ENCODE measurements at regions not wholly inside any gene's neighbourhood (a gene's known extent, or its start where the extent isn't known, plus 50 kb on each side); places are given as distances from the start of the nearest gene placed in this dataset.

DNA sequence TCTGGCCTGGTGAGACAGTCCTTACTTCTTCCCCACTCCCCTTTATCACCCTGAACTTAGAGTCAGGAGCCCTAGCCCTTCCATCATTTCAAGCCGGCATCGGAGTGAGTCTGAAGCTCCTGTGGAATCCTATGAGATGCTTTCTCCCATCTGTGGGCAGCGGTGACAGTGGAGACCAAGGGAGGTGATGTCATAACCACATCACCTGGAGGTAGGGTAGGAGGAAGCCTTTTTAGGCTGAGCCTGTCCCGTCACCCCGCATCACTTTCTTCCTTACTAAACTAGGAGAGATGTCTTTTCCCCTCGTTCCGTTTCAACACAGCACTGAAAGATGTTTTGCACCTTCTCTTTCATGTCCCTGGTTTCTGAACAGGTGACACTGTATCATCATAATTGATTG lies 124.1 kb upstream of the WWC1 start:
- DNase-seq (ENCODE audit: low read depth in 2 of 3, low spot score in 2 of 3) = no peak

DNA sequence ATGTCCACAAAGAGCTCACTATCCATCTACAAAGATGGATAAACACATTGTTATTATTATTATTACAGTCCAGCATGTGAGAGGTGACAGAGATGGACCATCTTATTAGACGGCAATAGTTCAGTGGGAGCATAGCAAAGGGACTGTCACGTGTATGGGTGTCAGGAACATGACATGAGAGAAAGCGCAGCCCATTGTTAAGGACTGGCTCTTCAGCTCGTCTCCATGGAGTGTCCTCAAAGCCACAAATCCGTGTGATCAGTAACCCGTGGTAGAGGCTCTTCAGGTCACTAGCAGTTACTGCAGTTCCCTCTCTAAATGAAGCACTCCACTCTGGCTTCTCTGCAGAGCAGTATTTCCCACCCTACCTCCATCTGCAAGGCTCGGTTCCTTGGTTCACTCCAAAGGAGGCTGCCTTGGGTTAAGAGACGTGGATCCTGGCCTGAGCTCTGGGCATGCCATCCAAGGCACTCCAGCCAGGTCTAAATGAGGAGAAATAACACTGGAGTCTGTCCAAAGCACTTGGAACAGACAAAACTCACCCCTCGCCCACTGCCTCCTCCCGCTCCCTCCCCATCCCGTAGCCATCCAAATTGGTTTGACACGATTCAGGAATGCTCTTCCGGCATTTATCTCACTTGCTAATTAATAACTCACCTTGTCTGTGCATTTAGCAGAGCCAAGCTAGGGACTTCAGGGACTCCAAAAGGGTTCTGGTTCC lies 122.3 kb upstream of the WWC1 start:
- no peak for DNase-seq (ENCODE audit: low read depth in 2 of 3, low spot score in 2 of 3)

DNA sequence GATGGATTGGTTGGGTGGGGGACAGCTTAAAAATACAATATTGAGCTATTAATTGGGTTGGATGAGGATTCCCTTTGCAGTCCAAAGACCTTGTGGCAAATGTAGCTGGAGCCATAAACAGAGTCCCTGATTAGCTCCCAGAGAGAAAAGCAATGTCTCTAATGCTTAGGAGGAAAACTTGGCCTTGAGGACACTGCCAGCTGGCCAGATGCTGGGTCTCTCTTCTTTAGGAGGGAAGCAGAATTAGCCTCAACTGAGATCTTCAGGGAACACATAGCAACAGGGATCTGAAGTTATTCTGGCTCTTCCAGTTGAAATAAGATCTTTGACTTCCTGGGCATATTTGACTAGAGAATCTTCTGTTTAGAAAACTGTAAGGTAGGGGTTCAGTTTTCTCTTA lies 121.7 kb upstream of the WWC1 start:
- no peak for DNase-seq (ENCODE audit: low read depth in 2 of 3, low spot score in 2 of 3)

DNA sequence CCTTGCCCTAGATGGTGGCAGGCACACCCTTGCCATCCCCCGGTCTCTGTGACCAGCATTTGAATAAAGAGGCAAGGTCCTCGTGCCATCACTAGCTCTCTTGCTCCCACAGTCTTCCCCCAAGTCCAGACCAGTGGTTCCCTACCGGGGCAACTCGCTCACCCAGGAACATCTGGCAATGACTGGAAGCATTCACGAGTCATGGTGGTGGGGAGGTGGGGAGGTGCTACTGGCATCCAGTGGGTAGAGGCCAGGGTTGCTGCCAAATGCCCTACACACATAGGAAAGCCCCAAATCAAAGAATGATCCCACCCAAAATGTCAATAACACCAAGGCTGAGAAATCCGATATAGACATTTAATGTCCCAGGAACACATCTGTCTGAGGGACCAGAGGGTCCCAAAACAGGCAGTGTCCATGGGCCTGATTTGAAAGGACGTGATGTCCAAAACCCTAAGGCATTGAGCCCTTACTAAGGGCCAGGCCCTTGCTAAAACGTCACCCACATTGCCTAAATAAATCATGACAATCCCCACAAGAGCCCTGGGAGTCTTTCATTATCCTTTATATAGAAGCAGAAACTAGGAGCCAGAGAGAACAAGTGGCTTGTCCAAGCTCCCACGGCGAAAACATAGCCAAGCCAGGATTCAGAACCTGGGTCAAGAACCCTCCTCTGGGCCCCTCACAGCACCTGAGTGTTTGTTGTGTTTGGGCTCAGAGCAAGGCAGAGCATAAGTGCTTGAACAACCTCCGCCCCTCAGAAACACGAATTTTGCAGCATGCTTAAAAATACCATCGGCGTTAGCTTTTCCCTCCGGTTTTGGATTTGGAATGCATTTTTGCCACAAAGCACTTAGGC lies 119.3 kb upstream of the WWC1 start:
- no peak for DNase-seq (ENCODE audit: low read depth in 2 of 3, low spot score in 2 of 3)

DNA sequence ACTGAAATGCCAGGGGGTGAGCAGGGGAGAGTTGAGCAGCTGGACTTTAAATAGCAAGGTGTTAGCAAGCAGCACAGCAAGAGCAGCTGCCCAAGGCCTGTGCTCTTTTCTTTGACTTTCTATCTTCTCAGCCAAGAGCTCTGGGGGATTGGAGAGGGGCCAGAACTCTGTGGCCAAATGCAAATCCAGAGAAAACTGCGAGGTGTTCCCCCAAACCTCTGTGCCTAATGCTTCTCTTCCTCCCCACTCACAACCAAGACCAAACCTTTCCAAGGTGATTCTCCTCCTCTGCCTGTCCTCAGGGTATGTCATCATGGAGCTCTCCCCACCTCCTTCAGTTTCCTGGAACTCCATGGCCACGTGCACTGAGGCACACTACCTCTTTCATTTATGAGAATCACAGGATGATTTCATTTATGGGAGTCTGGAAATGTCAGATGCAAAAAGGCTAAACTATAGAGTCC lies 118.7 kb upstream of the WWC1 start:
- DNase-seq (ENCODE audit: low read depth in 2 of 3, low spot score in 2 of 3) = no peak

DNA sequence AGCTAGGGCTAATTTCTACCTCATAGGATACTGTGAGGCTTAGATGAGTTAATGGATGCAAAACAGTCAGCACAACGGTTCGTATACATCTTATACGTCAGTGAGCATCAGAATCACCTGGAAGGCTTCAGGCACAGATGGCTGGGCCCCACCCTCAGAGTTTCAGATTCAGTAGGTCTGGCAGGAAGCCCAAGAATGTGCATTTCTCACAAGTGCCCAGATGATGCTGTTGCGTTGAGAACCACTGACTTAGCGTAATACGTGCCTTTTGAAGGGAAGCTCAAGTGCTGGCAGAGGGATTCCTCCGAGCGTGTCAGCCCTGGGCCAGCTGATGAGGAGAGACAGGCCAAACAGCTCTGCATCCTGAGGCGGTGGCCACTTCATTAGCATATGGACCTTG lies 117.1 kb upstream of the WWC1 start:
- DNase-seq (ENCODE audit: low read depth in 2 of 3, low spot score in 2 of 3) = no peak

DNA sequence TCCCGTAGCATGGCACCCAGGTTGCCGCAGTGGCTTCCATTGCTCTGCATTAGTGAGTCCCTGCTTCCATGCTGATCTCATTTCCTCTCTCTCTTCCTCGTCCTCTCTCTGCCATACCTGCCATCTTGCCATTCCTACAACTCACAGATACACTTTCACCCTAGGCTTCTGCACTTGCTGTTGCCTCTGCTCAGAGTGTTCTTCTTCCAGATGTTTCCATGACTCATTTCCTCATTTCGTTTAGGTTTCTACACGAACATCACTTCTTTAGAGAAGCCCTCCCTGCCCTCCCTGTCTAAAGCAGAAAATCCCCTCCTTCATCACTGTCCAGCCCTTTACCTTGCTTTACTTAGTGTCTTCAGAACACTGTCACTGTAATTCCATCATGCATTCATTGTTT lies 115.2 kb upstream of the WWC1 start:
- DNase-seq (ENCODE audit: low read depth in 2 of 3, low spot score in 2 of 3) = peak in 2 of 3 donors; percentile 33 to 58

DNA sequence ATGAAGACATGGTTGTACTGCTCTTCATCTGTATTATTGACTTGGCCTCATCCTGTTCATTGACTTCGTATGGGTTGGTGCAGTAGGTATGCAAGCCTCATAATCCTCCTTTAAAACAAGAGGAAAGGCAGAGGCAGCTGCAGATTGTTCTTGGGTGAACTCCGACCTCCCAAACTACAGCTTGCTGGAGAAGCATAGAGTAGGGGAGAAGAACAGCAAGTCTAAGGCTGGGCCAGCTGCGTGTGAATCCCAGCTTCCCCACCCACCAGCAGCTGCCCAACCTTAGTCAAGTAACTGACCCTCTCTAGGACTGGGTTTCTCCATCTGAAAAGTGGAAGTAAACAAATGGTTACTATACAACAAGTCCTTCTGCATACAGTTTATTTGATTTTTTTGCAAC lies 114.5 kb upstream of the WWC1 start:
- no peak for DNase-seq (ENCODE audit: low read depth in 2 of 3, low spot score in 2 of 3)

DNA sequence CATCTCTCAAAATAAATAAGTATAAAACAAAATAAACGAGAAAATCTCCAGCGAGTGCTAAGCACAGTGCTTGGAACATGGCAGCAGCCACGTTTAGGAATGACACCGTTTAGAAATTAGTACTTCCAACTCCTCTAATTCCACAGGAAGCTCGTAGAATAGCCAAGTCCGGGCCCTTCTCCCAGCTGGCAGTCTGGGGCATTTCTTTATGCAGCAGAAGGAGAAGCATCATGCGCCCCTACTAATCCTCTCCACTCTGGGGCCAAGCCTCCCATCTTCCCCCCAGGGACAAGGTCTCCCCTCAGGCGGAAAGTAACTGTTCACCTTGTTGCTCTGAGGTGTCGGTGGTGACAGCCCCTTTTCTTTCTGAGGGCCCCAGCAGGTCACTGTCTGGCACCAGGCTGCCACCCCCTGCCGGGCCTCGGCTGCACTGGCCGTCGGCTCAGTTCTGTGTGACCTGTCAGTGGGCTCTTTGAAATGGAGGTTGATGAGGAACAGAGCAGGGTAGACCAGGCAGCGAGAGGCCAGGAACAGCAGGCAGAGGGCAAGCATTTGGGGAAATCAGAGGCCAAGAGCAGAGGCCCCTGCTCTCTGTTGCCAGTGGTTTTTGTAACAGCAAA lies 113.5 kb upstream of the WWC1 start:
- DNase-seq (ENCODE audit: low read depth in 2 of 3, low spot score in 2 of 3) = no peak

DNA sequence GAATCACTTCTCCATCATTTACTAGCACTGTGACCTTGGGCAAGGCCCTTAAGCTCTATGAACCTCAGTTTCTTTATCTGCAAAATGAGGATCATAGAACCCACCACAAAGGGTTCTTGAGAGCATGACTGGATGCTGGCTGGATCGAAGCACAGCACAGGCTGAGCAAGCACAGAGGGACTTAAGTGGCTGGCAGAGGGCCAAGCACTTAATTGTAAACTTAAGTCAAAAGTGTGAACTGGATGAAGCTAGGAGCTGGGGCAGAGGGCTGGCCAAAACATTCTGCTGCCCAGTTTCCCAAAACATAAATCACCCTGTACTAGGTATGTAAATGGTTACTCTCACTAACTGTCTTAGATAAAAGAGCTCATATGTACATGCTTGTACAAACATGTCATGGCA lies 112.3 kb upstream of the WWC1 start:
- DNase-seq (ENCODE audit: low read depth in 2 of 3, low spot score in 2 of 3) = no peak

DNA sequence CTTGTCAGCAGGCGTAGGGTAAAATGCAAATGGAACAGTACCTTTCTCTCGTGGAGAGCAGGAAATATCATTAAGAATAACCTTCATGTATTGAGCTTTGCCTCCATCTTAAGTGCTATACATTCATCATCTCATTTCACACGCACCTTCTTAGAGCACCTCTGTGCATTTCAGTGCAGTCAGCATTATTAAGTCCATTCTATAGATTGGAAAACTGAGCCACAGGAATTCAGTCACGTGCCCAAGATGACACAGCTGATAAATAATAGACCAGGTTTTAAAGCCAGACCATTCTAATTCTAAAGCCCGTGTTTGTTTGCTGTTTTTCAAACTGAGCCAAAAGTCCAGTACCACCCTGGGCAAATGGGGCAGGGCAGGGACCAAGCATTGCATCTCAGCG lies 109.2 kb upstream of the WWC1 start:
- DNase-seq (ENCODE audit: low read depth in 2 of 3, low spot score in 2 of 3) = no peak

DNA sequence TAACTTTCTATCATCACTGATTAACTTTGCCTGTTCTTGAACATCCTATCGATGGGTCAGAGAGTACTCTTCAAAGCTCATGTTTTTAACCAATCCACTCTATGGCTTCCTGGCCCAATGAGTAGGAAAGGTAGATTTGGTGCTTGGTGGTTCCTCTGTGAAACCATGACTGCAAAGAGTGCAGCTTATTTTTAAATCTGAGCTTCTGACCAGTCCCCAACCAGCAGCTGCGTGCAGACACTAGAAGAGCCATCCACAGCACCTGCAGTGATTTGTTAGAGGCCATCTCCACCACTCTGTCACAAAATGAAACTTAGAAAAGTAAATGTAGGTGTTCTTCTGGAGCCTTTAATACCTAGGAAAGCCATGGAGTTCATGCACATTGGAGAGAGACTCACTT lies 107.3 kb upstream of the WWC1 start:
- DNase-seq (ENCODE audit: low read depth in 2 of 3, low spot score in 2 of 3) = no peak

DNA sequence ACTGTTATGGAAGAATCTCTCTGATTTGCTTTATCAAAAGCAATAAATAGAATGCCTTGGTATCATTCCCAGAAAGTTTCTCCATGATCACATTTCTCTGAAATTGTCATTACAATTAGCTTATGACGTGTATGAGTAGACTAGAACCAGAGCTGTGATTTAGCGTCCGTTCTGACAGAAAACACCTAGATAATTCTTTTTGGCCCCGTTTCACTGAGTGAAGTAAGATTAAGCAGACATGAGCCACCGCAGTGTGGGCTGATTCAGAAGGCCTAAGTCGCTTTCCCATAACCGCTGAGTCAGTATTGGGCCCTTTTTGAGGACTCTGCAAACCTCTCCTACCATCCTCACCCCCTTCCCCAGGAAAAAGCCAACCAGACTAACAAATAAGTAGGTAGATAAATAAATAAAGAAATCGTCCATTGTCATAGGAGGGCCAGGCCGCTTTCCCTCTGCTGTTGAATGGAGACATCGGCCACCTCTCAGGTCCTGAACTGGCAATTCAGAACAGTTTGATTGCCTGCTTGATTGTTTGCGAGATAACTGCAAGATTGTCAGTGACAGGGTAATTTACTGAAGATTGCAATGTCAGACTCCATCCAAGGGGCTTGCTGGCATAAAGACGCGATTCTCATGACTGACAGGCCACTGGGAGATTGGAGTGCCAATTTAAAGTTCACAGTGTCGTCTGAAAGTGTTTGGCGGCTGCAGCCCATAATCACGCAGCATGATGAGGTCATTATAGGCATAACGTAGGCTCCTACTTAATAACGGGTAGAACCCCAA lies 105.0 kb upstream of the WWC1 start:
- DNase-seq (ENCODE audit: low read depth in 2 of 3, low spot score in 2 of 3) = no peak

DNA sequence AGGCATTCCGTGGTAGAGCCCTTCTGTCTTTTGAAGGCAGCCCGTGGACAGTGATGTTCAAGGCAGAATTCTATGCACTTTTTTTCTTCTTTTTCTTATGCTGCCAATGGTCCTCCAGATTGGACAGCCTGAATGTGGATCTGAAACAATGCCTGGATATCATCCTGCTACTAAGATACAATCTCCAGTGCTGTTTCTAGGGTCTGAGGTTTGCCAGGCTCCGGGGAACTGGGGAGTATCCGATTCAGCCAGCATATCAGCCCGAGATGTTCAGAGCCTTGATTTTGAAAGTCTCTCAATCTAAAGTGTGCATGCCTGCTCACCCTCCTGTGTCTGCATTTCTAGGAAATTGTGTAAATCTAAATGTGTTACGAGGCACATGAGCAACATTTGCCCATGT lies 103.8 kb upstream of the WWC1 start:
- DNase-seq (ENCODE audit: low read depth in 2 of 3, low spot score in 2 of 3) = no peak

DNA sequence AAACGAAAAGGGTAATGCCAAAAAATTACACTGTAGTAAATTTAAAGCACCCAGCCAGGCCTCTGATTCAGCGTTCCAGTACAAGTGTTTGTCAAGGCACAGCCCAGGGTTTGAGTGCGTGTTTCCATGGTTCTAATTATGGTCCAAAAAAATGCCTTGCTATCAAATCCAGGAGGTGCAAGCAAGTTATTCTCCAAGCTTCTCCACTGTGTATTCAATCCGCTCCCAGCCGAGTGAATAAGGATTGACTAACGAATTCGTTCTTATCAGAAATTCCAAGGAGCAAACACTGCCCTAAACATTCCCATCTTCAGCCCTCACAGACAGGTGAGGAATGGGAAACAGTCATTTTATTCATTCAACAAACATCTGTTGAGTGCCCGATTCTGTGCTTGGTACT lies 103.3 kb upstream of the WWC1 start:
- DNase-seq (ENCODE audit: low read depth in 2 of 3, low spot score in 2 of 3) = no peak

DNA sequence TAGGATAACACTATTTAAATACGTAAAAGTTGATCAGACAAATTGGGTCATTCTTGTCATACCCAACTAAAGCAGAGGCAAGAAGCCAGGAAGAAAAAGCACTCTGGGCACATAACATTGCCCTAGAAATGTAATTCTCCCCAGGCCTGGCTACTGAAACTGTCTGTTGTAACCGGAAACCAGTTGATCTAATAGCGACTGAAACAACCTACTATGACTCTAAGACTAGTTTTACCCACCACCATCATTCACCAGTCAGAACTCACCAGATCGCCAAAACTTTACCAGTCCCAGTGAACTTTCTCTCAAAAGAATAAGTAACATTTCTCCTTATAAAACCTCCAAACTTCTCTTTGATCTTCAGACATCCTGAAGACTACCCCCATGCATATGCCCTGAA lies 99.3 kb upstream of the WWC1 start:
- no peak for DNase-seq (ENCODE audit: low read depth in 2 of 3, low spot score in 2 of 3)

DNA sequence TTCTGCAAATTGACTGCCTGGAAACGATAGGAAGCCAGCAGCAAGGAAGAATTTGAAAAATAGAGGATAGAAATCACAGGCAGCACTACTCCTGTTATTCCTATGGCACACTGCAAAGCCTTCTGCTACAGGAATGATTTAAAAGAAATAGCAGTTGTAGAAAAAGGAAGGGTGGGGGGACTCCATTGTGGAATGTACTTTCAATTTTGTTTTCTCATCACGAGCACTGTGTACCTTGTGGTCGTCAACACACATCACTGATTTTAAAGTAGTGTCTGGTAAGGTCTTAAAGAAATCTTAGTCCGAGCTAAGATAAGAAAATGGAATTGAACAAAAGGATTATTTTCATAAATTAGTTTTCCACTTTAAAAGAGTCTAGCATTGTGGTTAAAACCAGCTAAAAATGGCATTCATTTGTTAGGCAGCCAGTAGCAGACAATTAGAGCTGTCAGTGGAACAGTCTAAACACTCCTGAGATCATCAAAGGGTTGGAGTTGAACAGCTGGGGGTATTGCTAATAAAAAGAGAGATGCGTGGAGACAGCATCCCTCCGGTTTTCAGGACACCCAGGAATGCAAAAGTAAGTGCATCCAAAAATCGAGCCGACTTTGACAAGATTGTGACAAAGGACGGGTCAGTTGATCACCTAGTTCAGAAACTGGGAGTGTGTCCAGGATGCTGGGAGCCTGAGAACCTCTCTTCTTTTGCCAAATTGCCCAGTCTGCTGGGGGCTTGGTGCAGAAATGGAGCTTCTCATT lies 97.8 kb upstream of the WWC1 start:
- no peak for DNase-seq (ENCODE audit: low read depth in 2 of 3, low spot score in 2 of 3)

DNA sequence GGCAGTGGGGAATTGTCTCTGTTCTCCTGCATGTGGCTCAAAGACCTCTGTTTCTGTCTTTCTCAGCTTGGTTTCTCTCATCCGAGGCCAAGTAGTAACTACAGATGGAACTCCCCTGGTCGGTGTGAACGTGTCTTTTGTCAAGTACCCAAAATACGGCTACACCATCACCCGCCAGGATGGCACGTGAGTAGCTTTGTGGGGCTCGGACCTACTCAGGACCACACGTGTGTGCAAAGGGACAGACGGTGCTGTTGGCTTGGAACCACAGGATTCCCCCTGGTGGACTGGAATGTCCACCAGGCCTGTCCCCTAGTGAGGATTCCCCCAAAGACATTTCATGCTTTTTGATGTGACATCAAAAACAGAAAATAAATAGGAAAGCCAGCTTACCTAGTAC lies 96.3 kb upstream of the WWC1 start:
- no peak for DNase-seq (ENCODE audit: low read depth in 2 of 3, low spot score in 2 of 3)

DNA sequence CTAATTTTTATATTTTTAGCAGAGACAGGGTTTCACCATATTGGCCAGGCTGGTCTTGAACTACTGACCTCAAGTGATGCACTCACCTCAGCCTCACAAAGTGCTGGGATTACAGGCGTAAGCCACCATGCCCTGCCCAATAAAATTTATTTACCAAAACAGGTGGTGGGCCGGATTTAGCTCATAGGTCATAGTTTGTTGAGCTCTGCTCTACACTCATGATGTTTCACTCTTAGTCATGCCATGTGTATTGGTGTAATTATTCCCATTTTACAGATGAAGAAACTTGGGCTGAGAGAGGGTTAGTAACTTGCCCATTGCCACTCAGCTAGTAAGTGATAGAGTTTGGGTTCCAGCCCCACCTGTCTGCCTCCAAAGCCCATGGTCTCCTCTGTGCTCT lies 93.1 kb upstream of the WWC1 start:
- DNase-seq (ENCODE audit: low read depth in 2 of 3, low spot score in 2 of 3) = no peak

DNA sequence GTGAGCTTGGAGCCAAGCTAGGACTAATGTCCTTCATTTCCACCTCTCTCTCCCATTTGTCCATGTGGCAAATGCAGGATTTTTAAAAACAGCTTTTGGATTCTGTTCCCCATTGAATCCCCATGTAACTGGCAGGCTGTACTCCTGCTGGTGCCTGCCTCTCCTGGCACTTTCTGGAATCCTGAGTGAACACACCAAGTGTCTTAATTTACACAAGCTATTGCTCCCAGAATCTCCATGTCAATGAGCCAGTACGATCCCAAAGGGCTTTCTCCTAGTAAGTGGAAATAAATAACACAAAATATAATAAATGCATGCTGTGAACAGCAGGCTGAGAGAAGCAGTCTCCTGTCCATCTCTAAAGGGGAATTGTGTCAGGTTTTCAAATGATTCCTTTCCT lies 88.4 kb upstream of the WWC1 start:
- DNase-seq (ENCODE audit: low read depth in 2 of 3, low spot score in 2 of 3) = no peak

Measured in hematopoietic multipotent progenitor cell (in vitro differentiated cells).